ENCODE measurements at regions not wholly inside any gene's neighbourhood (a gene's known extent, or its start where the extent isn't known, plus 50 kb on each side); places are given as distances from the start of the nearest gene placed in this dataset.
"Not testable (repeated sequence)": the region's sequence is repeated elsewhere in the genome, so short reads cannot be mapped to it uniquely, and the experiment has no call there.

GRCh38 chr3:22691856-22692628 lies 511.1 kb upstream of the UBE2E2 start:
- Histone ChIP-seq H3K27me3 (ENCODE audit: control insufficient read depth, insufficient read depth, low read length) (no peaks in the 10 kb centered on the region), H3K36me3 (ENCODE audit: control insufficient read depth, insufficient read depth, low read length) (no peaks in the 10 kb centered on the region), H3K4me3 (ENCODE audit: low read depth, low read length) (no peak overlapping the region)
- ChIA-PET CTCF (no interaction called here), POLR2A (no interaction called here)
- no peak for DNase-seq (ENCODE audit: low read depth)
- TF ChIP-seq, protein P1, sequence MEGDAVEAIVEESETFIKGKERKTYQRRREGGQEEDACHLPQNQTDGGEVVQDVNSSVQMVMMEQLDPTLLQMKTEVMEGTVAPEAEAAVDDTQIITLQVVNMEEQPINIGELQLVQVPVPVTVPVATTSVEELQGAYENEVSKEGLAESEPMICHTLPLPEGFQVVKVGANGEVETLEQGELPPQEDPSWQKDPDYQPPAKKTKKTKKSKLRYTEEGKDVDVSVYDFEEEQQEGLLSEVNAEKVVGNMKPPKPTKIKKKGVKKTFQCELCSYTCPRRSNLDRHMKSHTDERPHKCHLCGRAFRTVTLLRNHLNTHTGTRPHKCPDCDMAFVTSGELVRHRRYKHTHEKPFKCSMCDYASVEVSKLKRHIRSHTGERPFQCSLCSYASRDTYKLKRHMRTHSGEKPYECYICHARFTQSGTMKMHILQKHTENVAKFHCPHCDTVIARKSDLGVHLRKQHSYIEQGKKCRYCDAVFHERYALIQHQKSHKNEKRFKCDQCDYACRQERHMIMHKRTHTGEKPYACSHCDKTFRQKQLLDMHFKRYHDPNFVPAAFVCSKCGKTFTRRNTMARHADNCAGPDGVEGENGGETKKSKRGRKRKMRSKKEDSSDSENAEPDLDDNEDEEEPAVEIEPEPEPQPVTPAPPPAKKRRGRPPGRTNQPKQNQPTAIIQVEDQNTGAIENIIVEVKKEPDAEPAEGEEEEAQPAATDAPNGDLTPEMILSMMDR (IDR thresholded peaks at IDR 0.05; ENCODE audit: insufficient read depth, low read depth, low read length): no peak

DNA sequence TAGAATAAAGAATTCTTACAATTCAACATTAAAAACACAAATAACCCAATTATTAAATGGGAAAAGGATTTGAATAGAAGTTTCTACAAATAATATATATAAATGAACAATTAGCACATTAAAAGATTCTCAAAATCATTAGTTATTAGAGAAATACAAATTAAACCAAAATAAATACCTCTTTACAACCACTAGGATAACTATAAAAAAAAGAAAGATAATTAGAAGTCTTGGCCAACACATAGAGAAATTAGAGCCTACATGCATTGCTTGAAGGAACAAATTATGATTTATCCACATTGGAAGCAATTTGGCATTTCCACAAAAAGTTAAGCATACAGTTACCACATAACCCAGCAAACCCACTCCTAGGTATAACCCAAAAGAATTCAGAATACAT lies 502.3 kb upstream of the UBE2E2 start:
- ChIA-PET POLR2A (no interaction called here), CTCF (no interaction called here)
- H3K27me3 ChIP-seq (ENCODE audit: control insufficient read depth, insufficient read depth, low read length): no peaks in the 10 kb centered on the region
- H3K4me3 ChIP-seq (ENCODE audit: low read depth, low read length): no peak overlapping the region
- TF ChIP-seq, protein P1 (IDR thresholded peaks at IDR 0.05; ENCODE audit: insufficient read depth, low read depth, low read length): no peak
- no peak for DNase-seq (ENCODE audit: low read depth)
- no peaks in the 10 kb centered on the region for H3K36me3 ChIP-seq (ENCODE audit: control insufficient read depth, insufficient read depth, low read length)

DNA sequence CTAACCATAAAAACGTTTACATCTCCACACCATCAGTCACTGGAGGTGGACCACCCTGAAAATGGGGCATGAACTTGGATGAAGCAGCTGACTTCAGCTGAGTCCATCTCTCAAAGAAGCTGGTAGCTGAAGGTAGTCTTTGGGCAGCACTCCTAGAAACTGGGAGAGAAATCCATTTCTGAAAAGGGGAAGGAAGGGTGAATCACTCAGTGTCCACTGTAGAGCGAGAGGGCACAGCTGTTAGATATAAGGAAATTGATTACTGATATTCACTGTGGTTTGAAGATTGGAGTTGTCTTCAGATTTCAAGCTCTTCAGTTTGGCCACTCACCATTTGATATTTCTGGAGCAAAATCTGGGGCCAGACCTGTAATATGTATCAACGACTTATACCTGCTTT lies 499.0 kb upstream of the UBE2E2 start:
- TF ChIP-seq, protein P1 (IDR thresholded peaks at IDR 0.05; ENCODE audit: insufficient read depth, low read depth, low read length): no peak
- CTCF ChIA-PET: no interaction called here
- POLR2A ChIA-PET: no interaction called here
- no peak overlapping the region for H3K4me3 ChIP-seq (ENCODE audit: low read depth, low read length)
- no peaks in the 10 kb centered on the region for H3K27me3 ChIP-seq (ENCODE audit: control insufficient read depth, insufficient read depth, low read length)
- H3K36me3 ChIP-seq (ENCODE audit: control insufficient read depth, insufficient read depth, low read length): no peaks in the 10 kb centered on the region
- DNase-seq (ENCODE audit: low read depth): no peak

GRCh38 chr3:22704571-22705354 lies 498.4 kb upstream of the UBE2E2 start:
- Histone ChIP-seq H3K27me3 (ENCODE audit: control insufficient read depth, insufficient read depth, low read length) (no peaks in the 10 kb centered on the region), H3K36me3 (ENCODE audit: control insufficient read depth, insufficient read depth, low read length) (no peaks in the 10 kb centered on the region), H3K4me3 (ENCODE audit: low read depth, low read length) (no peak overlapping the region)
- ChIA-PET CTCF (no interaction called here), POLR2A (no interaction called here)
- DNase-seq (ENCODE audit: low read depth): no peak
- TF ChIP-seq, protein P1 (IDR thresholded peaks at IDR 0.05; ENCODE audit: insufficient read depth, low read depth, low read length): no peak

DNA sequence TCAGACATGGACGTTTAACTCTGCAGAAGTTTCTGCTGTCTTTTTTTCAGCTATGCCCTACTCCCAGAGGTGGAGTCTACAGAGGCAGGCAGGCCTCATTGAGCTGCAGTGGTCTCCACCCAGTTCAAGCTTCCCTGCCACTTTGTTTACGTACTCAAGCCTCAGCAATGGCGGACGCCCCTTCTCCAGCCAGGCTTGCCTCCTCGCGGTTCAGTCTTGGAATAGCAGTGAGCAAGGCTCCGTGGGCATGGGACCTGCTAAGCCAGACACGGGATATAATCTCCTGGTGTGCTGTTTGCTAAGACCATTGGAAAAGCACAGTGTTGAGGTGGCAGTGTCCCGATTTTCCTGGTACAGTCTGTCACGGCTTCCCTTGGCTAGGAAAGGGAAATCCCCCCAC lies 496.2 kb upstream of the UBE2E2 start:
- DNase-seq (ENCODE audit: low read depth); H3K36me3 ChIP-seq (ENCODE audit: control insufficient read depth, insufficient read depth, low read length); H3K4me3 ChIP-seq (ENCODE audit: low read depth, low read length); H3K27me3 ChIP-seq (ENCODE audit: control insufficient read depth, insufficient read depth, low read length); POLR2A ChIA-PET; CTCF ChIA-PET: not testable (repeated sequence)

Data from BJ (cell line).